Lung (tissue), 11 donors: ENCODE measurements at regions not wholly inside any gene's neighbourhood (a gene's known extent, or its start where the extent isn't known, plus 50 kb on each side); places are given as distances from the start of the nearest gene placed in this dataset.

Source experiments
- ATAC-seq: fragments of 200-7000 bp; cut with Tn5 transposase; one replicate; pipeline ENCODE4 v1.9.1; 2020; ENCODE audit warnings: moderate number of reproducible peaks; ENCODE audit not compliant: insufficient read depth, low FRiP score
- DNase-seq, 3 donors: peaks; one replicate each; pipeline ENCODE4 v3.0.0-alpha.2; 2013 to 2017
- H3K27ac ChIP-seq, 2 donors: one replicate each; pipeline ENCODE4 v1.5.1; 2013; ENCODE audit warnings: mild to moderate bottlenecking in 2 of 2, moderate library complexity in 2 of 2, control low read depth in 1 of 2, inconsistent platforms in 1 of 2, low read depth in 1 of 2, low read length in 1 of 2
- H3K27me3 ChIP-seq, 3 donors: one replicate each; pipeline ENCODE4 v1.5.1; 2013; ENCODE audit warnings: low read length in 2 of 3; ENCODE audit not compliant: control insufficient read depth in 3 of 3, insufficient read depth in 3 of 3
- H3K36me3 ChIP-seq, 4 donors: one replicate each; pipeline ENCODE4 v1.5.1; 2013; ENCODE audit warnings: low read length in 4 of 4, mild to moderate bottlenecking in 1 of 4, moderate library complexity in 1 of 4; ENCODE audit not compliant: control insufficient read depth in 4 of 4, insufficient read depth in 4 of 4
- H3K4me1 ChIP-seq, 5 donors: one replicate each; pipeline ENCODE4 v1.5.1; 2013; ENCODE audit warnings: low read length in 5 of 5, mild to moderate bottlenecking in 2 of 5, moderate library complexity in 1 of 5; ENCODE audit not compliant: control insufficient read depth in 5 of 5, insufficient read depth in 5 of 5
- H3K4me3 ChIP-seq: one replicate; pipeline ENCODE4 v1.5.1; 2013; ENCODE audit warnings: mild to moderate bottlenecking, control low read depth, moderate library complexity
- H3K9ac ChIP-seq, 2 donors: one replicate each; pipeline ENCODE4 v1.5.1; 2013; ENCODE audit warnings: low read length in 2 of 2, control low read depth in 1 of 2; ENCODE audit not compliant: insufficient read depth in 1 of 2
- H3K9me3 ChIP-seq, 4 donors: one replicate each; pipeline ENCODE4 v1.5.1; 2013; ENCODE audit warnings: low read length in 3 of 4, mild to moderate bottlenecking in 1 of 4, moderate library complexity in 1 of 4; ENCODE audit not compliant: control insufficient read depth in 4 of 4, insufficient read depth in 3 of 4
- WGBS, 2 donors: extraction: QIAGEN DNeasy Blood & Tissue Kit; methylation state at CpG; one replicate each; pipeline ENCODE4 v1.1.7; 2013; 5-methylcytosine and 5-hydroxymethylcytosine counted together
- TF ChIP-seq, protein P1 (sequence below): IDR thresholded peaks from 2 replicates; pipeline ENCODE4 v1.5.1; 2012; ENCODE audit warnings: mild to moderate bottlenecking; ENCODE audit errors: control extremely low read depth, extremely low read depth
- donor health status: control.
- donor health status: control.
- donor health status: Bipolar disorder and iron deficiency.
- donor health status: healthy.
- donor health status: DM: yes; HTN: yes; CAD: no.

- H3K4me3 ChIP-seq, result no peak overlapping the region
- no peak for ATAC-seq
- no peaks in the 10 kb centered on the region for H3K4me1 ChIP-seq
- DNase-seq, result no peak
- WGBS, 2 donors, result 75% methylated on average over 2 of the region's 2 CpGs
- no peaks in the 10 kb centered on the region for H3K27me3 ChIP-seq
- H3K27ac ChIP-seq, result no peak overlapping the region
- H3K9ac ChIP-seq, result no peak overlapping the region
- no peaks in the 10 kb centered on the region for H3K9me3 ChIP-seq
- no peaks in the 10 kb centered on the region for H3K36me3 ChIP-seq
- TF ChIP-seq, protein P1, sequence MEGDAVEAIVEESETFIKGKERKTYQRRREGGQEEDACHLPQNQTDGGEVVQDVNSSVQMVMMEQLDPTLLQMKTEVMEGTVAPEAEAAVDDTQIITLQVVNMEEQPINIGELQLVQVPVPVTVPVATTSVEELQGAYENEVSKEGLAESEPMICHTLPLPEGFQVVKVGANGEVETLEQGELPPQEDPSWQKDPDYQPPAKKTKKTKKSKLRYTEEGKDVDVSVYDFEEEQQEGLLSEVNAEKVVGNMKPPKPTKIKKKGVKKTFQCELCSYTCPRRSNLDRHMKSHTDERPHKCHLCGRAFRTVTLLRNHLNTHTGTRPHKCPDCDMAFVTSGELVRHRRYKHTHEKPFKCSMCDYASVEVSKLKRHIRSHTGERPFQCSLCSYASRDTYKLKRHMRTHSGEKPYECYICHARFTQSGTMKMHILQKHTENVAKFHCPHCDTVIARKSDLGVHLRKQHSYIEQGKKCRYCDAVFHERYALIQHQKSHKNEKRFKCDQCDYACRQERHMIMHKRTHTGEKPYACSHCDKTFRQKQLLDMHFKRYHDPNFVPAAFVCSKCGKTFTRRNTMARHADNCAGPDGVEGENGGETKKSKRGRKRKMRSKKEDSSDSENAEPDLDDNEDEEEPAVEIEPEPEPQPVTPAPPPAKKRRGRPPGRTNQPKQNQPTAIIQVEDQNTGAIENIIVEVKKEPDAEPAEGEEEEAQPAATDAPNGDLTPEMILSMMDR, result no peak
Measured at GRCh38 chr11:37721485-37721884, 1123.4 kb upstream of the RAG2 start.

DNA sequence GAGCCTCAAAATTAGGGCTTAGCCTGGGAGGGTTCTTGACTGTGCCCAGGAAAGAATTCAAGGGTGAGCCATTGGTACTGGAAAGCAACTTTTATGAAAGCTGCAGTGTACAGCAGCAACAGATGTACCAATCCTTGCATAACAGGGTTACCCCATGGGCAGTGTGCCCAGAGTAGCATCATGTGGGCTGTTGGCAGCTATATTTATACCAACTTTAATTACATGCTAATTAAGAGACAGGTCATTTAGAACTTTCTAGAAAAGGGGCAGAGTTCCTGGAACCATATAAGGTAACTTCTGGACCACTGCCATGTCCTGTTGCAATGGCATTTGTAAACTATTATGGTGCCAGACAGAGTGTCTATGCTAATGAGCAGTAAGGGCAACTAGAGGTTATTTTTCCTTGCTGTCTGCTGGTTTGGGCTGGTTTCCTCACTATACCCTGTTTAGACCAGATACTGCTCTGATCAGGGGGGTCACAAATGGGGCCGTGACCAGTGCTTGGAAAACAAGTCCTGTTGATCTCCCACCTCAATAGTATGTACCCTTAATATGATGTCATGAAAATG, 1120.5 kb upstream of the RAG2 start:
- no peak overlapping the region for H3K4me3 ChIP-seq
- H3K4me1 ChIP-seq, result no peaks in the 10 kb centered on the region
- no peak overlapping the region for H3K9ac ChIP-seq
- ATAC-seq (no peak), DNase-seq (no peak)
- TF ChIP-seq, protein P1, result no peak
- no peaks in the 10 kb centered on the region for H3K36me3 ChIP-seq
- H3K27ac ChIP-seq, result no peak overlapping the region
- H3K9me3 ChIP-seq, result no peaks in the 10 kb centered on the region
- no peaks in the 10 kb centered on the region for H3K27me3 ChIP-seq
- 53 to 77% methylated on average over 1 of the region's 1 CpG for WGBS, 2 donors

- Histone ChIP-seq H3K27me3 (no peaks in the 10 kb centered on the region), H3K9me3 (no peaks in the 10 kb centered on the region), H3K9ac (no peak overlapping the region), H3K36me3 (no peaks in the 10 kb centered on the region), H3K4me1 (peaks cover 0 to 3% (median 0%) of the 10 kb centered on the region in 5 donors), H3K27ac (no peak overlapping the region), H3K4me3 (no peak overlapping the region)
- TF ChIP-seq, protein P1, result no peak
- ATAC-seq (no peak), DNase-seq (peak in 1 of 3 donors; percentile 23)
- 62 to 76% methylated on average over 3 of the region's 3 CpGs for WGBS, 2 donors
Measured at GRCh38 chr11:37712251-37712650, 1114.2 kb upstream of the RAG2 start.

GRCh38 chr11:37710031-37710430, 1112.0 kb upstream of the RAG2 start:
- Histone ChIP-seq H3K27ac (no peak overlapping the region), H3K9me3 (no peaks in the 10 kb centered on the region), H3K4me1 (peaks cover 0 to 3% (median 0%) of the 10 kb centered on the region in 5 donors), H3K27me3 (no peaks in the 10 kb centered on the region), H3K9ac (no peak overlapping the region), H3K36me3 (no peaks in the 10 kb centered on the region), H3K4me3 (no peak overlapping the region)
- TF ChIP-seq, protein P1, result no peak
- peak; percentile 32 to 73 (median 64) for DNase-seq
- no peak for ATAC-seq
- WGBS, 2 donors, result 55 to 83% methylated on average over 1 of the region's 1 CpG
